Gastroesophageal sphincter (tissue), 4 donors: ENCODE measurements at regions not wholly inside any gene's neighbourhood (a gene's known extent, or its start where the extent isn't known, plus 50 kb on each side); places are given as distances from the start of the nearest gene placed in this dataset.

Experiments
- ATAC-seq: fragments of 150-250 bp; one replicate; pipeline ENCODE4 v1.9.1; 2016; ENCODE audit warnings: mild to moderate bottlenecking, moderate library complexity
- H3K27ac ChIP-seq, 4 donors: fragments of 200-600 bp; sonication (generic) in 3 of 4; 1 replicate in 3 of 4; 2 replicates in 1 of 4; pipeline ENCODE4 v1.5.1; 2016 to 2019
- H3K27me3 ChIP-seq: fragments of 200-600 bp; sonication (generic); one replicate; pipeline ENCODE4 v1.5.1; 2019
- H3K36me3 ChIP-seq, 2 donors: fragments of 200-600 bp; sonication (generic); one replicate each; pipeline ENCODE4 v1.5.1; 2019; ENCODE audit warnings: control low read depth in 1 of 2
- H3K4me1 ChIP-seq, 3 donors: fragments of 200-600 bp; sonication (generic); 1 replicate in 2 of 3; 2 replicates in 1 of 3; pipeline ENCODE4 v1.5.1; 2016 to 2019; ENCODE audit warnings: control low read depth in 2 of 3
- H3K4me3 ChIP-seq, 2 donors: fragments of 200-600 bp; sonication (generic); one replicate each; pipeline ENCODE4 v1.5.1; 2019; ENCODE audit warnings: mild to moderate bottlenecking in 1 of 2, moderate library complexity in 1 of 2
- H3K9me3 ChIP-seq, 3 donors: fragments of 200-600 bp; sonication (generic); one replicate each; pipeline ENCODE4 v1.5.1; 2017 to 2019; ENCODE audit warnings: control low read depth in 2 of 3
- EP300 ChIP-seq: sonication (generic); formaldehyde crosslinking; IDR thresholded peaks from one replicate; pipeline ENCODE4 v1.6.1; 2017; ENCODE audit warnings: antibody characterized with exemption, mild to moderate bottlenecking
- POLR2A ChIP-seq, 2 donors: fragments of 450-650 bp; IDR thresholded peaks; one replicate each; pipeline ENCODE4 v1.6.1; 2017; ENCODE audit warnings: antibody characterized with exemption in 2 of 2, mild to moderate bottlenecking in 2 of 2, moderate library complexity in 1 of 2
- POLR2AphosphoS5 ChIP-seq: sonication (generic); formaldehyde crosslinking; IDR thresholded peaks from one replicate; pipeline ENCODE4 v1.6.1; 2017; ENCODE audit warnings: antibody characterized with exemption
- whole genome bisulfite sequencing, 2 donors: methylation state at CpG; one replicate each; pipeline ENCODE4 v1.1.5; 2018; ENCODE audit warnings: low coverage in 1 of 2; 5-methylcytosine and 5-hydroxymethylcytosine counted together
- TF ChIP-seq, protein P1 (sequence below), 4 experiments: fragments of 200-600 bp in 2 of 4; fragments of 450-650 bp in 2 of 4; sonication (generic) in 1 of 4; IDR thresholded peaks; one replicate each; pipeline ENCODE4 v1.5.1; 2017 to 2019; ENCODE audit warnings: antibody characterized with exemption in 4 of 4, mild to moderate bottlenecking in 2 of 4, moderate library complexity in 2 of 4

DNA sequence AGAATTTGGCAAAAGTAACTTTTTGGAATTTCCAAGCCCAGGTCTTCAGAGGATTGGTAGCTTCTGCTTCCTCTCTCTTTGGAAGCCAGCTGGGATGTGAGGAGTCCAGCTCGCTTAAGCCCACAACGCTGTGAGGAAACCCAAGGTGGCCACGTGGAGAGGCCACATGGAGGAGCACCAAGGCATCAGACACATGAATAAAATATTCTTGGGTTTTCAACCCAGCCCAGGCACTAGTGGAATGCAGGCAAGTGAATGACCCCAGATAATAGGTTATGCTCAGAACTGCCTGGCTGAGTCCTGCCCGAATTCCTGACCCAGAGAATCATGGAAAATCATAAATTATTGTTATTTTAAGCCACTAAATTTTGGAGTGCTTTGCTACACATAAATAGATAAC is 119.7 kb upstream of the PARP11 start:
- Histone ChIP-seq H3K27me3 (peaks cover 32% of the 10 kb centered on the region), H3K36me3 (no peaks in the 10 kb centered on the region), H3K4me3 (no peak overlapping the region), H3K27ac (no peak overlapping the region), H3K9me3 (no peaks in the 10 kb centered on the region), H3K4me1 (no peaks in the 10 kb centered on the region)
- ATAC-seq, result no peak
- 40 to 74% methylated on average over 1 to 4 of the region's 4 CpGs for WGBS, 2 donors
- TF ChIP-seq POLR2A (IDR thresholded peaks at IDR 0.05) (no peak), EP300 (no peak), POLR2AphosphoS5 (no peak)
- TF ChIP-seq, protein P1, sequence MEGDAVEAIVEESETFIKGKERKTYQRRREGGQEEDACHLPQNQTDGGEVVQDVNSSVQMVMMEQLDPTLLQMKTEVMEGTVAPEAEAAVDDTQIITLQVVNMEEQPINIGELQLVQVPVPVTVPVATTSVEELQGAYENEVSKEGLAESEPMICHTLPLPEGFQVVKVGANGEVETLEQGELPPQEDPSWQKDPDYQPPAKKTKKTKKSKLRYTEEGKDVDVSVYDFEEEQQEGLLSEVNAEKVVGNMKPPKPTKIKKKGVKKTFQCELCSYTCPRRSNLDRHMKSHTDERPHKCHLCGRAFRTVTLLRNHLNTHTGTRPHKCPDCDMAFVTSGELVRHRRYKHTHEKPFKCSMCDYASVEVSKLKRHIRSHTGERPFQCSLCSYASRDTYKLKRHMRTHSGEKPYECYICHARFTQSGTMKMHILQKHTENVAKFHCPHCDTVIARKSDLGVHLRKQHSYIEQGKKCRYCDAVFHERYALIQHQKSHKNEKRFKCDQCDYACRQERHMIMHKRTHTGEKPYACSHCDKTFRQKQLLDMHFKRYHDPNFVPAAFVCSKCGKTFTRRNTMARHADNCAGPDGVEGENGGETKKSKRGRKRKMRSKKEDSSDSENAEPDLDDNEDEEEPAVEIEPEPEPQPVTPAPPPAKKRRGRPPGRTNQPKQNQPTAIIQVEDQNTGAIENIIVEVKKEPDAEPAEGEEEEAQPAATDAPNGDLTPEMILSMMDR (IDR thresholded peaks at IDR 0.05), result no peak

DNA sequence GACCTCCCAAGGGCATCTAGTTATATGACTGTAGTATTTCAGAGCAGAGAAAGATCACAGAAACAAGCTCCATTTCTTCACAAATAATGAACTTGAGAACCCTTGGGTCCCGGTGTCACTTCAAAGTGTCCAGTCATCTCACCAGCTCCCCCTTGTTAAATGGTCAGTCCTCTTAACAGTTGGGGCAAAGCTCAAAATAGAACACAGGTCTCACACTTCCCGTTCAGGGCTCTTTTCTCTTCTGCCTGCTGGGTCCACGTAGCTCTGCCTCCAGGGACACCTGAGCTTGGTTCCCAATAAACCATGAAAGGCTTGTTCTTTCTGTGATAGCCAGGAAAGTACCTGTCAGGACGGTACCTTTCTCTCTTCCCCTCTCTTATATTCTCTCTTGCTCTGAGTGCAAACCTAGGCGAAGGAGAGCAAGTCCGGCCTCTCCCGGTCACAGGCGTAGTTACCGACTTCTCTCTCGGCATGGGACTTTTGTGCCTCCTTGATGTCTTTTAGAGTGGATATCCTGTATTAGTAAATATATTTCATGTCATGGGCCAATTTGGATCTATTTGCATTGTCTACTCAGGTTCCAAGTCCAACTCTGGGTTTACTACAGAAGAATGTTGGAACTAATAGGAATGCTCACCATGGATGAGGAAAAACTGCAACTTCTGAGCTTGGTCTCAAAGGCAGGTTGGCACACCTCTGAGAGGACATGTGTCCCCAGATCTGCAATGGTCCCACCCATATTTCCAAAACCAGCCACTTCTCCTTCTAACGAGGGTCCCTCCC is 118.8 kb upstream of the PARP11 start:
- no peak for ATAC-seq
- WGBS, 2 donors, result 89 to 90% methylated on average over 9 to 10 of the region's 11 CpGs
- peaks cover 32% of the 10 kb centered on the region for H3K27me3 ChIP-seq
- no peaks in the 10 kb centered on the region for H3K36me3 ChIP-seq
- H3K4me1 ChIP-seq, result no peaks in the 10 kb centered on the region
- no peak overlapping the region for H3K4me3 ChIP-seq
- H3K27ac ChIP-seq, result no peak overlapping the region
- no peaks in the 10 kb centered on the region for H3K9me3 ChIP-seq
- TF ChIP-seq POLR2AphosphoS5, result no peak
- TF ChIP-seq POLR2A (IDR thresholded peaks at IDR 0.05), result no peak
- TF ChIP-seq EP300, result no peak
- TF ChIP-seq, protein P1 (IDR thresholded peaks at IDR 0.05), result no peak

DNA sequence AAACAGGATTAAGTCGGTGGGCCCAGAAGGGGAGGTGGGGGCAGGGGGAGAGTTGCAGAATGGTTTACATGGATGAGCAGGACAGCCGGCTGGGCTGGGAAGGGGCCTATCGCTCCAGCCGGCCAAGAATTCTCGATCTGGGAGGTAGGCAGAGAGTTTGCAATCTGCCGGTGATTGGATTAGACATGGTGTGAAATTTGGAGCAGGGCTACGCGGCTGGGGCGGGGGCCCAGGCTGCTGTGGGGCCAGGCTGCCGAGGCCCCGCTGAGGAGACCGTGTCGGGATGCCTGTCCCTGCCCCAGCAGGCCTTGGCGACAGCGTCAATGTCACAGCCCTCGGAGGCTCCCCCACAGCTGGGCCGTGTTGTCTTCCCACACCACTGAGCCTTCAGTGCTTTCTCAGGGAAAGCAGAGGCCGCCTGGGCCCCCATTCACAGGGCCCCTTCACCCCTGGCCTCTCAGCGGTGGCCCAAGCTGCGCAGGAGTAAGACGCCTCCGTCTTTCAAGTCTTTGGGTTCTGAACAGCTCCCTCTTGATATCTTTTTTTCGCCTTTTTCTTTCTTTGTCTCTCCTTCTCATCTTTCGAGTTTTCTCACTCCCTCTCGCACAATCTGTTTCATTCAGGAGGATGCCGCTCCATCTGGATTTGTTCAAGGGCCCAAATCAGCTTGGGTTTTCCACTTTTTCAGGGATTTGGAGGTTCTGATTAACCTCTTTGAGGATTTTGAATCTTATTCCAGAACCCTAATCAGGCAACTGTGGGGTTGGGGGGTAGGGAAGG is 117.5 kb upstream of the PARP11 start:
- ATAC-seq, result no peak
- Histone ChIP-seq H3K27ac (no peak overlapping the region), H3K36me3 (no peaks in the 10 kb centered on the region), H3K4me3 (no peak overlapping the region), H3K4me1 (no peaks in the 10 kb centered on the region), H3K27me3 (peaks cover 32% of the 10 kb centered on the region), H3K9me3 (no peaks in the 10 kb centered on the region)
- TF ChIP-seq, protein P1 (IDR thresholded peaks at IDR 0.05), result no peak
- no peak for TF ChIP-seq POLR2AphosphoS5
- no peak for TF ChIP-seq POLR2A (IDR thresholded peaks at IDR 0.05)
- no peak for TF ChIP-seq EP300
- WGBS, 2 donors, result 46 to 57% methylated on average over 4 to 21 of the region's 26 CpGs

DNA sequence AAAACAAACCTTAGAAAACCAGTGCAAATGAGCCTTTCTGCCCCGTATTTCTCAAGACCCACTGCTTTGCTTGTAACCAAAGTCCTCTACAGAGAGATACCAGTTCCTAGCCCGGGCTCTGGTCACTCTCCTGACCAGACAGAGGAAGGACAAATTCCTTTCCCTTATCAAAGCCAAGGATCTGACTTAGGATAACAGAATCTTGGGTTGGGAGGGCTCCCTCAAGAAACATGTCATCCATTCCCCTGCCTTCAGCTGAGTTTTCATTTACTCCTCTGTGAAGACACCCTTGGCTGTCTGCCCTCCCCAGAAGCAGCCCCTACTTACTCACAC is 116.0 kb upstream of the PARP11 start:
- Histone ChIP-seq H3K4me3 (no peak overlapping the region), H3K27me3 (peaks cover 32% of the 10 kb centered on the region), H3K9me3 (peaks cover 0 to 4% (median 0%) of the 10 kb centered on the region in 3 donors), H3K4me1 (no peaks in the 10 kb centered on the region), H3K27ac (no peak overlapping the region), H3K36me3 (no peaks in the 10 kb centered on the region)
- ATAC-seq, result no peak
- 58 to 65% methylated on average over 2 of the region's 2 CpGs for WGBS, 2 donors
- TF ChIP-seq, protein P1 (IDR thresholded peaks at IDR 0.05), result no peak
- TF ChIP-seq POLR2A (IDR thresholded peaks at IDR 0.05) (no peak), POLR2AphosphoS5 (no peak), EP300 (no peak)
